ENCODE measurements at regions not wholly inside any gene's neighbourhood (a gene's known extent, or its start where the extent isn't known, plus 50 kb on each side); places are given as distances from the start of the nearest gene placed in this dataset.
"Not testable (repeated sequence)": the region's sequence is repeated elsewhere in the genome, so short reads cannot be mapped to it uniquely, and the experiment has no call there.

DNA sequence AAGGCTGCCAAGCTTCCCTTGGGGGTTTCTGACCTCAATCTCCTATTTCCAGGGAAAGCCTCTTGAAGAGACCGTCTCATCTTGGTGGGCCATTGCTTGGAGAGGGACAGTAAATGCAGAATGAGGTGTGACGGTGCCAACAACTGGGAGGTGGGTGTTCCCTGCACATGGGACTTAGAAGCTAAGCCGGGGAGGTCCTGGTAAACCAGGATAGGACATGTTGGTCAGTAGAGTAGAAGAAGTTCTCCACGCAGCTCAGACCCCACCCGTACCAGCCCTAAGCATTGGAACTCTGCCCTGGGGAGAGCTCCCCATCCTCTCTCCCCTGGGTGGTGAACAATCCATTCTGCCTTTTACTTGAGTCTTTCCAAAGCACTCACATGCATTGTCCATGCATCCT, 92.0 kb downstream of the SOX1 start:
- no peak overlapping the region for H3K27ac Mint-ChIP-seq
- TF ChIP-seq, protein P1, sequence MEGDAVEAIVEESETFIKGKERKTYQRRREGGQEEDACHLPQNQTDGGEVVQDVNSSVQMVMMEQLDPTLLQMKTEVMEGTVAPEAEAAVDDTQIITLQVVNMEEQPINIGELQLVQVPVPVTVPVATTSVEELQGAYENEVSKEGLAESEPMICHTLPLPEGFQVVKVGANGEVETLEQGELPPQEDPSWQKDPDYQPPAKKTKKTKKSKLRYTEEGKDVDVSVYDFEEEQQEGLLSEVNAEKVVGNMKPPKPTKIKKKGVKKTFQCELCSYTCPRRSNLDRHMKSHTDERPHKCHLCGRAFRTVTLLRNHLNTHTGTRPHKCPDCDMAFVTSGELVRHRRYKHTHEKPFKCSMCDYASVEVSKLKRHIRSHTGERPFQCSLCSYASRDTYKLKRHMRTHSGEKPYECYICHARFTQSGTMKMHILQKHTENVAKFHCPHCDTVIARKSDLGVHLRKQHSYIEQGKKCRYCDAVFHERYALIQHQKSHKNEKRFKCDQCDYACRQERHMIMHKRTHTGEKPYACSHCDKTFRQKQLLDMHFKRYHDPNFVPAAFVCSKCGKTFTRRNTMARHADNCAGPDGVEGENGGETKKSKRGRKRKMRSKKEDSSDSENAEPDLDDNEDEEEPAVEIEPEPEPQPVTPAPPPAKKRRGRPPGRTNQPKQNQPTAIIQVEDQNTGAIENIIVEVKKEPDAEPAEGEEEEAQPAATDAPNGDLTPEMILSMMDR (conservative IDR thresholded peaks at IDR 0.05): no peak
- peaks cover 40% of the 10 kb centered on the region for H3K27me3 Mint-ChIP-seq
- H3K4me3 Mint-ChIP-seq: no peak overlapping the region
- H3K9me3 Mint-ChIP-seq: no peaks in the 10 kb centered on the region
- no peak for DNase-seq (ENCODE audit: extremely low spot score, unreplicated experiment)
- no peaks in the 10 kb centered on the region for H3K36me3 Mint-ChIP-seq
- peaks cover 28% of the 10 kb centered on the region for H3K4me1 Mint-ChIP-seq (ENCODE audit: unreplicated experiment)

DNA sequence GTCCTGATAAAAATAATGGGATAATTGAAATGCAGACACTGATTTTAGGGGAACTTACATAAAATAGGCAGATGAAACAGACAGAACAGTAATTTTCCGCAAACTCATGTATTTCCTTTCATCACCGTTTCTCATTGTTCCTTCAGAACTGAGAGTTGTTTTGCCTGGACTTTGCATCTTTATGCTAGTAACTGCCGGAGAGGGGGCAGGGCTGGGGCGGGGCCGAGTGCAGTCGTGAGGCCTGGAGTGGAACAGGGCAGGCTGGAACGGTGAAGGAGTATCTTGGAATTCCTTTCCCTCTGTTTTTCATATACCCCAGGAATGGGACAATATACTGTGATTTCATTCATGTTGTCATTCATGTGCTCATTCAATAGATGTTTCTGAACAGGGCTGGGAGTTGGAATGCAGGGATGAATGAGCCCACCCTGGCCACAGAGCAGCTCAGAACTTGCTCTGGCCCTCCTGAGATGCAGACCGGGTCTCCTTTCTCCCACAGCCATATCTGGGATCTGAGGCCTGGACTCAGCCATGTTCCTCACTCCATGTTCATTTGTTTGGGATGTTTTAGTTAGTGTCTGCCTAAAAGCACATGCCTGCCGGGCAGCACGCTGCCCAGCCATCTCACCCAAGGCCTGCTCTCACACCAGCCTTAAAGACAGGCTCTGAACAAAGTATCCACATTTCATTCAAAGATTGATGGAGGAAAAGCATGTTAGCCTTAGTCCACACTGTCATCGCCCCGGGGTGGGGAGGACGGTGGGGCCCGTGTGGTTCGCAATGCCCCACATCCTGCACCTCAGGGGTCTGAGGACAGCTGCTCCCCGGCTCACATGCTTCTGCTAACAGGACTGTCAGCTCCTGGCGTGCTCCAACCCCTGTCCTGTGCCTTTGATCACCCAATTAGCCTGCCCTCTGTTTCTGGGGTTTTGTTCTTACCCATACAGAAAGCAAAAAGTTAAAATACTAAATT, 92.9 kb downstream of the SOX1 start:
- Mint-ChIP-seq H3K27ac (no peak overlapping the region), H3K4me3 (no peak overlapping the region), H3K36me3 (no peaks in the 10 kb centered on the region), H3K9me3 (no peaks in the 10 kb centered on the region), H3K27me3 (peaks cover 41% of the 10 kb centered on the region), H3K4me1 (ENCODE audit: unreplicated experiment) (peaks cover 28% of the 10 kb centered on the region)
- no peak for DNase-seq (ENCODE audit: extremely low spot score, unreplicated experiment)
- TF ChIP-seq, protein P1 (conservative IDR thresholded peaks at IDR 0.05): no peak

- peaks cover 28% of the 10 kb centered on the region for H3K4me1 Mint-ChIP-seq (ENCODE audit: unreplicated experiment)
These were observed 93.6 kb downstream of the SOX1 start for GRCh38 chr13:112160558-112160957.

GRCh38 chr13:112161521-112162301, 94.8 kb downstream of the SOX1 start:
- no peaks in the 10 kb centered on the region for H3K9me3 Mint-ChIP-seq
- H3K36me3 Mint-ChIP-seq: no peaks in the 10 kb centered on the region
- peaks cover 28% of the 10 kb centered on the region for H3K4me1 Mint-ChIP-seq (ENCODE audit: unreplicated experiment)
- H3K27me3 Mint-ChIP-seq: peaks cover 48% of the 10 kb centered on the region
- H3K4me3 Mint-ChIP-seq: peak overlapping the region; percentile 62
- no peak for DNase-seq (ENCODE audit: extremely low spot score, unreplicated experiment)
- no peak overlapping the region for H3K27ac Mint-ChIP-seq
- TF ChIP-seq, protein P1 (conservative IDR thresholded peaks at IDR 0.05): no peak

More at GRCh38 chr13:112160558-112160957, 93.6 kb downstream of the SOX1 start:
- no peak for DNase-seq (ENCODE audit: extremely low spot score, unreplicated experiment)
- Mint-ChIP-seq H3K4me3 (no peak overlapping the region), H3K9me3 (no peaks in the 10 kb centered on the region), H3K27me3 (peaks cover 45% of the 10 kb centered on the region), H3K36me3 (no peaks in the 10 kb centered on the region), H3K27ac (no peak overlapping the region)
- TF ChIP-seq, protein P1 (conservative IDR thresholded peaks at IDR 0.05): no peak

DNA sequence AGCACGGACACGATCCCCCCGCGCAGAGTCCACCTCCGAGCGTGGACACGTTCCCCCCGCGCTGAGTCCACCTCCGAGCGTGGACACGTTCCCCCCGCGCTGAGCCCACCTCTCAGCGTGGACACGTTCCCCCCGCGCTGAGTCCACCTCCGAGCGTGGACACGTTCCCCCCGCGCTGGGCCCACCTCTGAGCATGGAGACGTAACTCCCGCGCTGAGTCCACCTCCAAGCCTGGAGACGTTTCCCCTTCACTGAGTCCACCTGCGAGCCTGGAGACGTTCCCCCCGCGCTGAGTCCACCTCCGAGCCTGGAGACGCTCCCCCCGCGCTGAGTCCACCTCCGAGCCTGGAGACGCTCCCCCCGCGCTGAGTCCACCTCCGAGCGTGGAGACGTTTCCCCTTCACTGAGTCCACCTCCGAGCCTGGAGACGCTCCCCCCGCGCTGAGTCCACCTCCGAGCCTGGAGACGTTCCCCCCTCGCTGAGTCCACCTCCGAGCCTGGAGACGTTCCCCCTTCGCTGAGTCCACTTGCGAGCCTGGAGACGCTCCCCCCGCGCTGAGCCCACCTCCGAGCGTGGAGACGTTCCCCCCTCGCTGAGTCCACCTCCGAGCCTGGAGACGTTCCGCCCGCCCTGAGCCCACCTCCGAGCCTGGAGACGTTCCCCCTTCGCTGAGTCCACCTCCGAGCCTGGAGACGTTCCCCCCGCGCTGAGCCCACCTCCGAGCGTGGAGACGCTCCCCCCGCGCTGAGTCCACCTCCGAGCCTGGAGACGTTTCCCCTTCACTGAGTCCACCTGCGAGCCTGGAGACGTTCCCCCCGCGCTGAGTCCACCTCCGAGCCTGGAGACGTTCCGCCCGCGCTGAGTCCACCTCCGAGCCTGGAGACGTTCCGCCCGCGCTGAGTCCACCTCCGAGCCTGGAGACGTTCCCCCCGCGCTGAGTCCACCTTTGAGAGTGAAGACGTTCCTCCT, 97.0 kb downstream of the SOX1 start:
- H3K27me3 Mint-ChIP-seq: peaks cover 61% of the 10 kb centered on the region
- H3K9me3 Mint-ChIP-seq; H3K4me3 Mint-ChIP-seq; H3K36me3 Mint-ChIP-seq; DNase-seq (ENCODE audit: extremely low spot score, unreplicated experiment); H3K27ac Mint-ChIP-seq: not testable (repeated sequence)
- peaks cover 28% of the 10 kb centered on the region for H3K4me1 Mint-ChIP-seq (ENCODE audit: unreplicated experiment)

Measured in type B pancreatic cell (in vitro differentiated cells).